Breast epithelium (tissue), 4 donors: ENCODE measurements at regions not wholly inside any gene's neighbourhood (a gene's known extent, or its start where the extent isn't known, plus 50 kb on each side); places are given as distances from the start of the nearest gene placed in this dataset.
"Not testable (repeated sequence)": the region's sequence is repeated elsewhere in the genome, so short reads cannot be mapped to it uniquely, and the experiment has no call there.

Experiments used
- DNase-seq, 2 donors: peaks; one replicate each; pipeline ENCODE4 v3.0.0-alpha.2; 2019; ENCODE audit warnings: low spot score in 2 of 2
- H3K27ac ChIP-seq, 2 donors: fragments of 200-600 bp; sonication (generic) in 1 of 2; one replicate each; pipeline ENCODE4 v1.5.1; 2016 to 2019; ENCODE audit warnings: mild to moderate bottlenecking in 1 of 2
- H3K27me3 ChIP-seq, 2 donors: fragments of 200-600 bp; sonication (generic) in 1 of 2; one replicate each; pipeline versions ENCODE4 v1.5.1 to v1.6.0; 2017 to 2019; ENCODE audit warnings: control low read depth in 1 of 2, mild to moderate bottlenecking in 1 of 2
- H3K36me3 ChIP-seq: fragments of 200-600 bp; one replicate; pipeline ENCODE4 v1.5.1; 2019
- H3K4me1 ChIP-seq, 2 donors: fragments of 200-600 bp; sonication (generic); one replicate each; pipeline ENCODE4 v1.5.1; 2016 to 2019; ENCODE audit warnings: control low read depth in 1 of 2
- H3K4me3 ChIP-seq, 3 donors: fragments of 200-600 bp; sonication (generic); 1 replicate in 2 of 3; 2 replicates in 1 of 3; pipeline ENCODE4 v1.5.1; 2016 to 2019; ENCODE audit warnings: mild to moderate bottlenecking in 3 of 3, moderate library complexity in 2 of 3
- H3K9me3 ChIP-seq, 2 donors: fragments of 200-600 bp; sonication (generic) in 1 of 2; one replicate each; pipeline ENCODE4 v1.5.1; 2016 to 2019; ENCODE audit warnings: control low read depth in 1 of 2
- POLR2A ChIP-seq: fragments of 450-650 bp; IDR thresholded peaks from one replicate; pipeline ENCODE4 v1.6.1; 2016; ENCODE audit warnings: antibody characterized with exemption, mild to moderate bottlenecking, moderate library complexity
- POLR2AphosphoS5 ChIP-seq, 3 donors: sonication (generic); formaldehyde crosslinking; IDR thresholded peaks; one replicate each; pipeline ENCODE4 v1.6.1; 2017; ENCODE audit warnings: antibody characterized with exemption in 3 of 3
- intact Hi-C: fragments of 100-400 bp; cut with DNase I; formaldehyde crosslinking; loops from one replicate; pipeline ENCODE4 v1.15.1; 2023; ENCODE audit warnings: low total_unique reads
- TF ChIP-seq, protein P1 (sequence below), 3 donors: fragments of 450-650 bp; IDR thresholded peaks; one replicate each; pipeline ENCODE4 v1.5.1; 2016 to 2017; ENCODE audit warnings: antibody characterized with exemption in 3 of 3, mild to moderate bottlenecking in 3 of 3, moderate library complexity in 3 of 3

DNA sequence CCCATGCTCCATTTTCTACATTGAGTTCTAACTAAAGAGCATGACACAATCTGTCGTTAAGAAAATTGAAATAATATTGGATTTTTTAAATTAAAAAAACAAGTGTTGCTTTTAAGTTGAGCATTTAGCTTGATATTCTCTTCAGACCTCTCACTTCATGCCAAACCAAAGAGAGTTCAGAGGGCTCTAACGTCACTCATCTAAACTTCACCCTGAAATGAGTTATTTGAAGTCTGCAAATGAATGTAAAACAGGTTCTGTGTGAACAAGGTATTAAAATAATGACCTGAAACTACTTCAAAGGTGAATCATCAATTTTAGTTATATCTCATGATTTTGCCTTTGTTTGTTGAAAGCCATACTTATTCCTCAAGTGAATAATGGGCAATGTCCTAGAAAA lies 61.8 kb downstream of the MRPL57 start:
- H3K27me3 ChIP-seq = no peaks in the 10 kb centered on the region
- H3K4me1 ChIP-seq = no peaks in the 10 kb centered on the region
- intact Hi-C loops = no loop called here
- DNase-seq = no peak
- TF ChIP-seq POLR2AphosphoS5 (IDR thresholded peaks at IDR 0.05) = no peak
- TF ChIP-seq, protein P1, sequence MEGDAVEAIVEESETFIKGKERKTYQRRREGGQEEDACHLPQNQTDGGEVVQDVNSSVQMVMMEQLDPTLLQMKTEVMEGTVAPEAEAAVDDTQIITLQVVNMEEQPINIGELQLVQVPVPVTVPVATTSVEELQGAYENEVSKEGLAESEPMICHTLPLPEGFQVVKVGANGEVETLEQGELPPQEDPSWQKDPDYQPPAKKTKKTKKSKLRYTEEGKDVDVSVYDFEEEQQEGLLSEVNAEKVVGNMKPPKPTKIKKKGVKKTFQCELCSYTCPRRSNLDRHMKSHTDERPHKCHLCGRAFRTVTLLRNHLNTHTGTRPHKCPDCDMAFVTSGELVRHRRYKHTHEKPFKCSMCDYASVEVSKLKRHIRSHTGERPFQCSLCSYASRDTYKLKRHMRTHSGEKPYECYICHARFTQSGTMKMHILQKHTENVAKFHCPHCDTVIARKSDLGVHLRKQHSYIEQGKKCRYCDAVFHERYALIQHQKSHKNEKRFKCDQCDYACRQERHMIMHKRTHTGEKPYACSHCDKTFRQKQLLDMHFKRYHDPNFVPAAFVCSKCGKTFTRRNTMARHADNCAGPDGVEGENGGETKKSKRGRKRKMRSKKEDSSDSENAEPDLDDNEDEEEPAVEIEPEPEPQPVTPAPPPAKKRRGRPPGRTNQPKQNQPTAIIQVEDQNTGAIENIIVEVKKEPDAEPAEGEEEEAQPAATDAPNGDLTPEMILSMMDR (IDR thresholded peaks at IDR 0.05) = no peak
- TF ChIP-seq POLR2A = no peak
- H3K36me3 ChIP-seq = no peaks in the 10 kb centered on the region
- H3K27ac ChIP-seq = no peak overlapping the region
- no peak overlapping the region for H3K4me3 ChIP-seq
- H3K9me3 ChIP-seq = no peaks in the 10 kb centered on the region

DNA sequence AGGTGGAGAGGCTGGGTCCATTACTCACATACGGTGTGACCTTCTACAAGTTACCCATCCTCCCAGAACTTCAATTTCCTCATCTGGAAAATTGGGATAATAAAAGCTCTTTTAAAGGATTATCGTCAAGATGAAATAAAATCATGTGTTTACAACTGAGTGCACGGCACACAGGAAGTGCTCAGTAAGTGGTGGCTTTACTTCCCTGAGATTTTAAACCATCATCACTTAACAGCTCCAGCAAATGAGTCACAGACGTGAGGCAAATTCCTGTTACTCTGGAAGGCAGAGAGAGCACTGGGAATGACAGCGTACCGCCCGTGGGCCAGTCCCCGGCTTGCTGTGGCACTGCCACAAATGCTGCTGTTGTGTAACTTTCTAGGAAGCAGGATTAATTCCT lies 64.1 kb downstream of the MRPL57 start:
- intact Hi-C loops = no loop called here
- Histone ChIP-seq H3K9me3 (no peaks in the 10 kb centered on the region), H3K27ac (peak overlapping the region in 1 of 2 donors; percentile 48), H3K27me3 (no peaks in the 10 kb centered on the region), H3K4me1 (no peaks in the 10 kb centered on the region), H3K4me3 (peak overlapping the region in 1 of 3 donors; percentile 8), H3K36me3 (no peaks in the 10 kb centered on the region)
- DNase-seq = no peak
- TF ChIP-seq, protein P1 (IDR thresholded peaks at IDR 0.05) = no peak
- TF ChIP-seq POLR2A = no peak
- TF ChIP-seq POLR2AphosphoS5 (IDR thresholded peaks at IDR 0.05) = no peak

GRCh38 chr13:21242236-21242635 lies 65.8 kb downstream of the MRPL57 start:
- DNase-seq = no peak
- intact Hi-C loops = no loop called here
- no peak for TF ChIP-seq POLR2AphosphoS5 (IDR thresholded peaks at IDR 0.05)
- TF ChIP-seq POLR2A = no peak
- TF ChIP-seq, protein P1 (IDR thresholded peaks at IDR 0.05) = no peak
- Histone ChIP-seq H3K9me3 (no peaks in the 10 kb centered on the region), H3K36me3 (no peaks in the 10 kb centered on the region), H3K4me1 (no peaks in the 10 kb centered on the region), H3K27ac (no peak overlapping the region), H3K27me3 (no peaks in the 10 kb centered on the region), H3K4me3 (no peak overlapping the region)

GRCh38 chr13:21243045-21243897 lies 66.8 kb downstream of the MRPL57 start:
- Histone ChIP-seq H3K4me3 (no peak overlapping the region), H3K9me3 (no peaks in the 10 kb centered on the region), H3K36me3 (no peaks in the 10 kb centered on the region), H3K27me3 (no peaks in the 10 kb centered on the region), H3K27ac (no peak overlapping the region), H3K4me1 (no peaks in the 10 kb centered on the region)
- intact Hi-C loops = no loop called here
- no peak for DNase-seq
- no peak for TF ChIP-seq POLR2AphosphoS5 (IDR thresholded peaks at IDR 0.05)
- TF ChIP-seq, protein P1 (IDR thresholded peaks at IDR 0.05) = no peak
- no peak for TF ChIP-seq POLR2A

DNA sequence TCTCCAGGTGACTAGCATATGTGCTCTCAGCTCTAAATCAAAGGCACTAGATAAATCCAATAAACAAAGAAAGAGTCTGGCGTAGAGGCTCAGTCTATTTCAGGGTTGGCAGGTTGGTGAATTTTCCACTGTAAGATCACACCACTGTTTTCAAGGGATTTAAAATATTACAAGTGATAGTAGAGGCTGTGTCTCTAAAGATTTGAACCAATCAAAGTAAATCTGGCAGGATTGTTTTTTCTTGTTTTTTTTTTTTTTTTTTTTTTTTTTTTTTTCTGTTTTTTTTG lies 67.4 kb downstream of the MRPL57 start:
- H3K27me3 ChIP-seq, H3K27ac ChIP-seq, H3K36me3 ChIP-seq, H3K4me1 ChIP-seq, H3K9me3 ChIP-seq, H3K4me3 ChIP-seq, intact Hi-C loops, DNase-seq: not testable (repeated sequence)
